HUES64 (cell line): ENCODE measurements at regions not wholly inside any gene's neighbourhood (a gene's known extent, or its start where the extent isn't known, plus 50 kb on each side); places are given as distances from the start of the nearest gene placed in this dataset.
"Not testable (repeated sequence)": the region's sequence is repeated elsewhere in the genome, so short reads cannot be mapped to it uniquely, and the experiment has no call there.

Experiments used
- H3K27ac ChIP-seq: 2 replicates; pipeline ENCODE4 v1.7.0; 2013; ENCODE audit warnings: low read depth, low read length, inconsistent platforms
- H3K27me3 ChIP-seq: 2 replicates; pipeline ENCODE4 v1.6.1; 2013; ENCODE audit warnings: mild to moderate bottlenecking, low read length; ENCODE audit not compliant: insufficient read depth
- H3K36me3 ChIP-seq: 2 replicates; pipeline ENCODE4 v1.6.1; 2013; ENCODE audit warnings: mild to moderate bottlenecking, low read length; ENCODE audit not compliant: insufficient read depth
- H3K4me1 ChIP-seq: 2 replicates; pipeline ENCODE4 v1.6.1; 2013; ENCODE audit warnings: mild to moderate bottlenecking, low read length, moderate library complexity; ENCODE audit not compliant: insufficient read depth
- H3K4me3 ChIP-seq: 2 replicates; pipeline ENCODE4 v1.5.1; 2013; ENCODE audit warnings: mild to moderate bottlenecking, low read length, moderate library complexity
- H3K9ac ChIP-seq: 2 replicates; pipeline ENCODE4 v1.6.1; 2013; ENCODE audit warnings: mild to moderate bottlenecking, low read depth, low read length
- H3K9me3 ChIP-seq: 2 replicates; pipeline ENCODE4 v1.6.1; 2013; ENCODE audit warnings: low read depth, low read length; ENCODE audit not compliant: insufficient read depth
- WGBS: fragments of 150-250, 120-280 bp; methylation state at CpG from one replicate; pipeline ENCODE4 v1.1.7; 2013; ENCODE audit warnings: missing lambda C conversion rate; 5-methylcytosine and 5-hydroxymethylcytosine counted together

DNA sequence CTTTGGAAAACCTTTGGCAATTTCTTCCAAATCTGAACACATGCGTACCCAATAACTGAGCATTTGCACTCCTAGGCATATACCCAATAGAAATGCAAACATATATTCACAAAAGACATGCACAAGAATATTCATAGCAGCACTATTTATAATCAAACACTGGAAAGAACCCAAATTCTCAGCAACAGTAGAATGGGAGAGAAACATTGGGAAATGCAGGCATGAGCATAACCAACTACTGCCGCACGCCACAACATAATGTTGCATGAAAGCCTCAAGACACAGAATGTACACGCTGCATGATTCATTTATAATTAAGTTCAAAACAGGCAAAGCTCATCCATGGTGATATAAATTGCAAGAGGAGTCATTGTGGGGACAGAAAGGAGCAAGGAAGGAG lies 69.5 kb upstream of the FBXO28 start:
- Histone ChIP-seq H3K4me1 (no peaks in the 10 kb centered on the region), H3K9me3 (0 out of 2 replicates have a peak, but pooled peaks cover 3% of the 10 kb centered on the region), H3K27me3 (no peaks in the 10 kb centered on the region), H3K36me3 (no peaks in the 10 kb centered on the region), H3K9ac (no peak overlapping the region), H3K27ac (no peak overlapping the region), H3K4me3 (no peak overlapping the region)
- 93% methylated on average over 4 of the region's 4 CpGs for WGBS

DNA sequence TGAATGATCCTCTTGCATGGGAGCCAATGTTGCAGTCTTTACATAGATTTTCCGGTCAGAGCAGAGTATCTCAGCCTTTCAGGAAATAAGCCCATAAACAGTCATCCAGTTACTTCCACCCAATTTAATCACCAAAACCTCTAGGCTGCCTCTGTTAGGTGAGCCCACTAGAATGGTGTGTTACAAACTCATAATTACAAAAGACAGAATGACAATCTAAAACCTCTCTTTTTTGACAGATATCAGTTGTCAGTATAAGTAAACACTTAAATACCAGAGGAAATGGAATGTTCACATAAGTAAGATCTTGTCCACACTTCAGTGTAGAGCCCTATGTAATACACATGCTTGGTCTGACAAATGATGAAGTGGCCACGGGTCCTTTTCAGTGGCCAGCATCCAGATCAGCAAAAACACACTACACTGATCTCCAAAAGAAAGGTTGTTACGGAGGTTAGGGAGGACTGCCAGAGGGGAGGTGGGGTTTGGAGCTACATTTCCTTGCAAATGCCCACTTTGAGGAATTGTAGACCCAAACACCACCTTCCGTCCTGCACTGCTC lies 71.3 kb upstream of the FBXO28 start:
- Histone ChIP-seq H3K9me3 (0 out of 2 replicates have a peak, but pooled peaks cover 2% of the 10 kb centered on the region), H3K36me3 (no peaks in the 10 kb centered on the region), H3K27me3 (no peaks in the 10 kb centered on the region), H3K9ac (no peak overlapping the region), H3K27ac (no peak overlapping the region), H3K4me3 (no peak overlapping the region), H3K4me1 (no peaks in the 10 kb centered on the region)
- WGBS, result 92% methylated on average over 3 of the region's 4 CpGs

DNA sequence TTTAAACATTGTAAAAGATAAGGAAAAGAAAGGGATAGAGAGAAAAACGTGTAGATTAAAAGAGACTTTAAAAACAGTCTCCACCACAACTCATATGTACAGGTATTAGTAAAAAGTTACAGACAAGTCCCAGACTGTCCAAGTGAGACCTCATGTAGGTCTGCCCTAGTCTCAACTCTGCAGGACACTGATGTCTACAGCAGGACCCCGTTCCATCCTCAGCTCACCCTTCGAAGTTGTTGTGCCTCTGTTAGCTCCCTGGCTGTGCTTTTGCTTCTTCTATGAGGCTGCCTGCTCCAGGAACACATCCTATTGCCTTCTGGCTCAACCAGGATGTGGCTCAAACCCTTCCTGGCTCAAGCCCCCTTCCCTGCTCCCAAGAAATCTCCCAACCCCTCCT lies 72.9 kb upstream of the FBXO28 start:
- no peaks in the 10 kb centered on the region for H3K36me3 ChIP-seq

DNA sequence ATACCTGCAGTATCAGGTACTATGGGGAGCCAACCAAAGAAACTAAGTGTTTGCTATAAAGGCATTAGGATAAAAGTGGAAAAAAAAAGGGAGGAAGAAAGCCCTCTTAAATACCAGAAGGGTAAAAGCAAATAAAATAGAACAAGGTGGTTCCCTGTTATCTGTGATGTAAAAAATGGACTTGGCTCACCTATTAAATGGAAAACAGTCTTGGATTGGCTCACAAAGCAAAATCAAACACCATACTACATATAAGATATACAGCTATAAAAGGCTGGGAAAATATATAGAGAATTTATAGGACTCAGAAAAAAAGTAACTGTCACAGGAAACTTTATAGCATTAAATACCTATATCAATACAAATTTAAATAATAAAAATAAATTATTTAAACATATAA lies 73.5 kb upstream of the FBXO28 start:
- not testable (repeated sequence) for H3K36me3 ChIP-seq, H3K9ac ChIP-seq, H3K4me1 ChIP-seq, H3K4me3 ChIP-seq, H3K27ac ChIP-seq, H3K9me3 ChIP-seq, H3K27me3 ChIP-seq

More for the DNA sequence above, 72.9 kb upstream of the FBXO28 start:
- H3K9me3 ChIP-seq, result no peaks in the 10 kb centered on the region
- H3K4me1 ChIP-seq, result no peaks in the 10 kb centered on the region
- H3K27ac ChIP-seq, result no peak overlapping the region
- H3K4me3 ChIP-seq, result no peak overlapping the region
- H3K9ac ChIP-seq, result no peak overlapping the region
- H3K27me3 ChIP-seq, result no peaks in the 10 kb centered on the region
- WGBS, result 83% methylated on average over 2 of the region's 3 CpGs

DNA sequence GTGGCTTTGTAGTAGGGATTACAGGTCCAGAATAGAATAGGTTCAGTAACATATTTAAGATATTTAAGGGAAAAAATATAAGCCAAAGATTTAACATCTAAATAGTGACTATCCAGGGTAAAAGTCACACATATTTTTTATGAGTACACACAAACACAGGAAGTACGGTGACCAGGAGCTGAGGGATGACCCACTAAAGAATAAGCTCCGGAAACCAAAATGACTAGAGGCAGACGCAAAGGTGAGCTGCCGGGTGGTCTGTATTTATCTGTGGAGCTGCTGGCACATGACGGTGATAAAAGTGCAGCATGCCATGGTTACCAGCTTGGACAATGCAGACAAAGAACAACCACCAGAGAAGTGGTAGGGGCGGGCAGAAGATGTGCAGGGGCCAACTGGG lies 73.9 kb upstream of the FBXO28 start:
- not testable (repeated sequence) for H3K27me3 ChIP-seq, H3K36me3 ChIP-seq, H3K4me1 ChIP-seq, H3K27ac ChIP-seq, H3K4me3 ChIP-seq, H3K9ac ChIP-seq, H3K9me3 ChIP-seq
- 80% methylated on average over 6 of the region's 6 CpGs for WGBS

DNA sequence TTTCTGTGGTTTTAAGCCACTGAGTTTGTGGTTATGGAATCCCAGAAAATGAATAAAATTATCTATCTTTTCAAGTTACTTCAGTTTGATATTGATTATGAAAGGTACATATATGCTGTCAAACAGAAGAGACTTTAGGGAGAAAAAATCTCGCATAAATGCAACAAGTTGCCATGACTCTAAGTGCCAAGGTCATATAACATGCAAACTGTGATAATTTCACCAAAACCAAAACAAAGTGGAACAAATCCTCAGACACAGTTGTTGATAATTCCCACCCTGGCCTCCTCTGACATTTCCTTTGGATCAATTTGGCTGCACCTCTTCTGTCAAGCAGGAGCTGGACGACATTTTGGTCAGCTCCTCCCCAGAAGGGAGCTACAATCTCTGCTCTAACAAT lies 75.1 kb upstream of the FBXO28 start:
- not testable (repeated sequence) for H3K9ac ChIP-seq, H3K27ac ChIP-seq, H3K4me1 ChIP-seq, H3K27me3 ChIP-seq, H3K9me3 ChIP-seq, H3K36me3 ChIP-seq, H3K4me3 ChIP-seq
- 95% methylated on average over 2 of the region's 2 CpGs for WGBS

DNA sequence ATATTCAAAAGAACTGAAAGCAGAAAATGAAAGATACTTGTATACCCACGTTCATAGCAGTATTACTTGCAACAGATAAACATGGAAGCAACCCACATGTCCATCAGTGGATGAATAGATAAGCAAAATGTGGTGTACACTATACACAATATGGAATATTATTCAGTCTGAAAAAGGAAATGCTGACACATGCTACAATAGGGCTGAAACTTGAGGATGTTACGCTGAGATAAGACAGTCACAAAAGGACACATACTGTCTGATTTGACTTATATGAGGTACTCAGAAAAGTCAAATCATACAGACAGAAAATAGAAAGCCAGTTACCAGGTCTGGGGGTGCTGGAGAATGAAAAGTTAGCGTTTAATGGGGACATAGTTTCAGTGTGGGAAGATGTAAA lies 76.5 kb upstream of the FBXO28 start:
- H3K9ac ChIP-seq, H3K9me3 ChIP-seq, H3K4me3 ChIP-seq, H3K4me1 ChIP-seq, H3K36me3 ChIP-seq, H3K27me3 ChIP-seq, H3K27ac ChIP-seq: not testable (repeated sequence)
- WGBS, result 91% methylated on average over 1 of the region's 3 CpGs

DNA sequence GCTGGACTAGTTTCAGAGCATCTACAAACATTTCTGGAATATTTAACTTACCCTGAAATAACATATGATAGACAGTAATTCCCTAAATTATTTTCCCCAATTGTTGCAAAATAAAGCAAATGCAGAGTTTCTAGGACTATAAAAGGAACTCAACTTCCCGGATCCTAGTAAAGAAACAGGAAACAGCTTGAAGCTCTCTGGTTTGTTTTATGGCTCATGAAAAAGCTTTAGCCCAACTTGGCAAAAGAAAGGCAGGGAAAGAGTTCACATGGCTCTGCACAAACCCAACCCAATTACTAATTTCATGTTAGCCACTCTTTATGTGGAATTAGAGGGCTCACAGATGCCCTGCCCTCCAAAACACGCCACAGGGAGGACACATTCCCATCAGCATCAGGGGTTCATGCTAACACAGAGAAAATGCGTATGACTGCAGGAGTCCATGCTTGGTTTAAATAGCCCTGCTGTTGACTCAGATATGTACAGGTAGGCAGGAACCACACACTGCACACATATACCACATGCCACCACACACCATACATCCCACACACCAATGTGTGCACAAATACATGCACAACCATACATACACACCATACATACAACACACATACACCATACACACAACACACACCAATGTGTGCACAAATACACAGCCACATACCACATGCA lies 81.2 kb upstream of the FBXO28 start:
- H3K27me3 ChIP-seq, H3K4me3 ChIP-seq, H3K9me3 ChIP-seq, H3K27ac ChIP-seq, H3K4me1 ChIP-seq, H3K9ac ChIP-seq, H3K36me3 ChIP-seq: not testable (repeated sequence)
- WGBS, result 100% methylated on average over 1 of the region's 3 CpGs

DNA sequence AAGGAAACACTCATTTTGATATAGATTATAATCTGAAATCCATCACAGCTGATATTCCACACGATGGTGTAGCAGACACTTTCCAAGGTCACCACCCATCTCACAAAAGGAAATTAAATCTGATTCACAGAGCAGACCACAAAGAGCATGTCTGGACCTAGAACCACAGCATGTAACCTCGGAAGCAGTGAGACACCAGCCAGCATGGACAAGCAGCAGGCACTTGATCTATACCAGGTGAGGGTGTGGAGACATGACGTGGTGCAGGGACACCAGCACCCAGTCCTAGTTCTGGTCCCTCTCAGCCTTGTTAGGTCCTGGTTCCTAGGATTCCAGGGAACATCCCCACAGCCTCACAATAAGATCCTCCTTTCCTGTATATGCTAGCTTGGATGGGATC lies 81.9 kb upstream of the FBXO28 start:
- not testable (repeated sequence) for H3K9ac ChIP-seq, H3K9me3 ChIP-seq, H3K4me3 ChIP-seq, H3K27ac ChIP-seq, H3K4me1 ChIP-seq, H3K27me3 ChIP-seq, H3K36me3 ChIP-seq
- 100% methylated on average over 1 of the region's 3 CpGs for WGBS

DNA sequence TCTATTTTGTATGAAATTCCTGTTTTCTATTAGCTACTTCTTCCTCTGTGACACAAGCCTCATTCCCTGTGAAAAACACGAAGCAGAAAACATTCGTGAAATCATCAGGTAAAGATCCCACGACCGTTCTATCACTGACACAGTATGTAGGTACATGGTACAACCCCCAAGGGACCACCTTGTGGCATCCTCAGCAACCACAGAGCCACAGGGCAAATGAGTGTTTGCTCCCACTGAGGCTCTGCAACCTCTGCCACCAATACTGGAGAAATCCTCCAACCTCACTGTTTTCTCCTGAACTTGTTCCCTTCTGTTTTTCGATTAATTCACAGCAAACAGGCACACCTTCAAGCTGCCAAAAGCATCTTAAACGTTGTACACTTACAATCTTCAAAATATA lies 83.7 kb upstream of the FBXO28 start:
- not testable (repeated sequence) for H3K27ac ChIP-seq, H3K9me3 ChIP-seq, H3K36me3 ChIP-seq, H3K27me3 ChIP-seq, H3K4me3 ChIP-seq, H3K9ac ChIP-seq, H3K4me1 ChIP-seq
- WGBS, result 96% methylated on average over 5 of the region's 6 CpGs

DNA sequence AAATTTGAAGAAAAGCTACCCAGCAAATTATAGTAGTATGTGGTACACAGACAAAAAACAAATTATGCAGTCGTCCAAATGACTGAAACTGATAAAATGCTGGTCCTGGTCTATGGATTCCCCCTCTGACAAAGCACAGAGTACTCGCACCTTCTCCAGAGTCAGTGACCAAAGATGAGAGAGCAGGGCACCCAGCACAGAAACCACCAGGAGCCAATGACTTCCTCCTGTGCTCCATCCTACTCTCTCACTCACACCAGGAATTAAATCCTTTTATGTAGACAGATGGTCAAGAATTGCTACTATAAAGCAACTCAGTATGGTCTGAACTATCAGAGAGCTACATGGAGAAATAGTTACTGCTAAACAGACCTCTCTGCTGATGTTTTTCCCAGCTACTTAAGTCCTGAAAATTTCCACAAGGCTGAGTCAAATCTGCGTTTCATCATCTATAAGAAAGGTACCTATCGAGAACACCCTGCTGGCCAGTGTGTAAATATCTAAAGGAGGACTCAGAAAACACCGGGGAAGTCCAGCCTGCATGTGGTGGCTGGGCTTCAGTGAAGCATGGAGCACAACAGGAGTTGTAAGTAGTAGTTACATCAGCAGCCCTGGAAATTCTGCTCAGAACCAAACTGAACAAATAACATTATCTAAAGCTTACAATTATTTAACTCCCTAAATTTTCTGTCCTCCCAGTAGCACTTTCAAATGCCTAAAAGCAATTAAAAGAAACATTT lies 84.5 kb upstream of the FBXO28 start:
- H3K27ac ChIP-seq, H3K36me3 ChIP-seq, H3K9ac ChIP-seq, H3K4me3 ChIP-seq, H3K9me3 ChIP-seq, H3K27me3 ChIP-seq, H3K4me1 ChIP-seq: not testable (repeated sequence)
- 87% methylated on average over 3 of the region's 5 CpGs for WGBS
